ENCODE measurements at regions not wholly inside any gene's neighbourhood (a gene's known extent, or its start where the extent isn't known, plus 50 kb on each side); places are given as distances from the start of the nearest gene placed in this dataset.
"Not testable (repeated sequence)": the region's sequence is repeated elsewhere in the genome, so short reads cannot be mapped to it uniquely, and the experiment has no call there.

DNA sequence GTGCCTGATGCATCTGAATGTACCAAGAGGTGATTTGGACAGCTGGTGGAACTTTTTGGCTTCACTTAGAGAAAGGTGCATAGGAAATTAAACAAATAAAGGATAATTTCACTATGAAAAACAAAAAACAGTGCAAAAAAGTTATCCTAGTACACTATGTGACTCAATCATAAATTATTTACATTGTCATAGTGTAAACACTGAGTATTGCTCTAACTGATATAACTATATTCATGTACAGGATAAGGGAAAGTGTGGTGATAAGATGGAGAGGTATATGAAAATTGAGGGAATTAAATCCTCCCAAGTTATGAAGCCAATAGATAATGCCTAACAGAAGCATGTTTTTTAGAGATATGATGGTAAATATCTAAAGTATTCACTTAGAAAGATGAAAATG, 50.2 kb upstream of the CPNE4 start:
- no peak for DNase-seq (ENCODE audit: low spot score)

DNA sequence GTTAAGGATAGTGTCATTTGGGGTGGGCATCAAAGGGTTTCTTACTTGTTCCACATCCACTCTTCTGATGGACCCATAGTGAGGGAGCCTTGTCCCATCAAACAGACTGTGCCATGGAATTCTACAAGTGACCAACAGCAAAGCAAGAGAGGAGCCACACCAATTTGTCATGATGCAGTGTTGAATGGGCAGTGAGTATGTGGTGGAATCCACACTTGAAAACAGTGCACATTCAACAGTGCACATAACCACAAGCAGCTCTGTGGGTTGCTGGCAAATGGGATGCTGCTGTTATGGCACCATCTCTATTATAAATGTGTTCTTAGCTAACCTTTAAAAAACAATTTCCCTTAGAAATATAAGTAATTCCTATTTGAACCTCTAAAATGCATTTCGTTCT, 52.5 kb upstream of the CPNE4 start:
- no peak for DNase-seq (ENCODE audit: low spot score)

DNA sequence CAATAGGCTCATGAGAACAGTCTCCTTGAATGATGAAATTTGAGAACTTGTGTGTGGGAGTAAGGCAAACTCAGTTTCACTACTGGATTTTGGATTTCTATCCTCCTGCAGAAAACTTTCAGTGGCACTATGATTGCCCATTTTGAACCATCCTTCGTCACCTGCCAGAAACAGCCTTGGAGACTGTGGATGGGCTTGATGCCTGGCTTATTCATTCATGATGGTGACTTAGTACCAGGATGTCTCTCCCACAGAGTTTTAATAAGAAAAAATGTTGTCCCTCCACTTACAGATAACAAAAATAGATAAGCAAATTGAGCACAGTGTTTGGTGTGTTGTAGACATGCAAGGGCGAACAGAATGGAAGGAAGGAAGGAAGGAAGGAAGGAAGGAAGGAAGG, 53.5 kb upstream of the CPNE4 start:
- no peak for DNase-seq (ENCODE audit: low spot score)

DNA sequence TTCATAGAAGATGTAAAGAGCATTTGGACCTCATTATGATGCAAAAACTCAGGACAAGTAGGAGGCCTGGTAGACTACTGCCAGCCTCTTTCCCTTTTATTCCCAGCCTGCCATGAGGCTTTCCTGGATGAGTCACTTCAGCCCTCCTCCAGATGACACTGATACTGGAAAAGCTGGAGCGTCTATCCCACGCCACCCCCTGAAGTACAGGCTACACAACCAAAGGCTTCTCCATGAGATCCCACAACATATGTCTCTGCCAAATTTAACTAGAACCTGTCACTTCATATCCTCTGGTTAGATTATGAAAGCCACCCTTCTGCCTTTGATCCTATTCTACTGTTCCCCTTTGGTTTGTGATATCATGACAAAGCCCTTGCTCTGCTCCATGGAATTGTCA, 56.1 kb upstream of the CPNE4 start:
- DNase-seq (ENCODE audit: low spot score): no peak

DNA sequence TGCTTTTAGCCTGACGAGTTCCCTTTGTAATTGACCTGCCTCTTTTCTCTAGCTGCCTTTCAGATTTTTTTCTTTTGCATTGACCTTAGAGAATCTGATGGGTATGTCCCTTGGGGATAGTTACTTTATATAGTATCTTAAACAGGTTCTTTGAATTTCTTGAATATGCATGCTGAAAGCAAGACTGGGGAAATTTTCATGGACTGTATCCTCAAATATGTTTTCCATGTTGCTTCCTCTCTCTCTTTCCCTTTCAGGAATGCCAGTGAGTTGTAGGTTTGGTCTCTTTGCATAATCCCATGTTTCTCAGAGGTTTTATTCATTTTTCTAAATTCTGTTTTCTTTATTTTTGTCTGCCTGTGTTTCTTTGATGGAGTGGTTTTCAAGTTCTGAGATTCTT, 81.8 kb upstream of the CPNE4 start:
- DNase-seq (ENCODE audit: low spot score): no peak

DNA sequence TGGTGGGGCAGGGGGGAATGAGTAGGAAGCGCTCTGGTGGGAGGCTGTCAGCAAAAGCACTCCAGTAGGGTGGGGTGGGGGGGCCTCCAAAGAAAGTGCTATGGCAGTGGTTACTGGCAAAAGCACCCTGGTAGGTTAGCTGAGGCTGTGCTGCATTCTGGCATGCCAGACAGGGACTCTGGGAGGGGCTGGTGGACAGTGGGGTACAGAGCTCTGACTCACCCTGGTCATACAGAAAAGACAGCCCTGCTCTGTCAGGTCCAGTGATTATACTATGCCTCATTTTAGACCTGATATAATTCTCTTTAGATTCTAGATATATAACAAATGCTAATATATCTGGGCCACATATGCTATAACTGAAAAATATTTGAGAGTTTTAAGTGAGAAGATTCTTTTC, 82.8 kb upstream of the CPNE4 start:
- DNase-seq (ENCODE audit: low spot score): no peak

DNA sequence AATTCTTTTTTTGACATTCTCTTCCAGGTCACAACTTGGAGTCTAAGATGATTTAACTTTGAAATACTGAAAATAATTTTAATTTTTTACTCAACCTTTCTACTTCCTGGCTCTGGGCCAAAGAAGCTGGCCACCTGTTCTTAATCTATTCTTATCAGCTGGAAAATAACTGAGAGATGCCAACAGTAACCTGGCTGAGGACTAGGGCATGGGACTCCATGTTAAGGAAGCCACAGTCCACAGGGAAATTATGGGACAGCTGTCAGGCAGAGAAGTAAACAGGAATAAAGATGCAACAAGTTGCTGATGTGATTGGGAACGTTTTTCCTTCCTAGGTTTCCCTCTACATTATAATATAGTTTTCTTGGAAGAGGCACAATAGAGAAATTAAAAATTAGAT, 84.7 kb upstream of the CPNE4 start:
- no peak for DNase-seq (ENCODE audit: low spot score)

DNA sequence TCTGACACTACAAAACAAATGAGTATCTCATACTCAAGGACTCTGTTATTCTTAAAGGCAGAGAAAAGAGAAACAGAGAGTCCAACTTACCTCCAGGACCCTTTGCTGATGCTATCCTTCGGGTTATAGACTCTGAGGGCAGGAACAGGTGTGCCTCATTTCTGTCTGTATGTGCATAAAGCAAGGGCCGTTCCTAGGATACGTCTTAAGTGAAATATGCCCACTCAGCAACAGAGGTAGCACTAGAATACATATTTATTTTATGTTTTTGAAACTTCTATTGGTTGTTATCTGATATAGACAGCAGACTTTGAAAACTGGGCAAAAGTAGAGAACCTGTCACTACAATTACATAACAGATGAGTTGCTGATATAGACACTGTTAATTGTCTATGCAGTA, 89.3 kb upstream of the CPNE4 start:
- no peak for DNase-seq (ENCODE audit: low spot score)

DNA sequence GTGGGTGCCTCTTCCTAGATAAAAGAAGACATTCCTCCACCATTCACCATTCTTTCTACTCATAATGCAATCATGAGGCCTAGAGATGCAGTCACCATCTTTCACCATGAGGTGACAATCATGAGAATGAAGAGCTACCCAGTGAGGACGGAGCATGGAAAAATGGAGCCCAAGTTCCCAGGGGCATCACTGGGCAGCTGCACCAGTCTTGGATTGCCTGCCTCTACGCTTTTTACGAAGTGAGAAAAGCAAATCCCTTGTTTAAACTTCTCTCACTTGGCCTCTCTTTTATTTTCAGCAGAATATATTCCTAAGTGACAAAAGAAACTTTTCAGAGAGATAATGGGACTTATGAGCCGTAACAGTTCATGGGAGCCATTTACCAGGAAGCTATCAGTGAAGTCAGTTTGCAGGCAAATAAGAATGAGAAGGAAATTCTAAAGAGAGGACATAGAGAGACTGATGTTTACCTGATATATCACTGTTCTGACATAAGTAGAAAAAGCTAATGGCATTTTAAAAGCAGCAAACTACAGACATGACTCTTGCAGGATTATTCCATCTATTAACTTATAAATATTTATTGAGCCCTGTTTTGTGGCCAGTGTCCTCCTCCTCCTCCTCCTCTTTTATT, 90.0 kb upstream of the CPNE4 start:
- DNase-seq (ENCODE audit: low spot score): no peak

DNA sequence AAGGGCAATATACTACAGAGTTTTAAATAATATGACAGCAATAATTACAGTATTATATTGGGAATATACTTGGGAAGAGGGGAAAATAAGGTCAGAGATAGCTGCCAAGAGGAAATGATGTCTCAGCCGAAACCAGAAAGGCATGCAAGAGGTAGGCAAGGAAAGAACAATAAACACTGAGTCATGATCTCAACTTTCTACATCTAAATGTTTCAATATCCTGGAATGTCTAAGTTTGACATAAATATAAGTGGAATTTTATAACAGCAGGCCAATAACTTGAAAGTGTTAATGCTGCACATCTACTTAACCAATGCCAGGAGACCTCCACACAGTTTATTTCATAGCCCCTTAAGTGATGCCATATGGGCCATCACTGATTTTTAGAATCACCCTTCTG, 99.8 kb upstream of the CPNE4 start:
- no peak for DNase-seq (ENCODE audit: low spot score)

DNA sequence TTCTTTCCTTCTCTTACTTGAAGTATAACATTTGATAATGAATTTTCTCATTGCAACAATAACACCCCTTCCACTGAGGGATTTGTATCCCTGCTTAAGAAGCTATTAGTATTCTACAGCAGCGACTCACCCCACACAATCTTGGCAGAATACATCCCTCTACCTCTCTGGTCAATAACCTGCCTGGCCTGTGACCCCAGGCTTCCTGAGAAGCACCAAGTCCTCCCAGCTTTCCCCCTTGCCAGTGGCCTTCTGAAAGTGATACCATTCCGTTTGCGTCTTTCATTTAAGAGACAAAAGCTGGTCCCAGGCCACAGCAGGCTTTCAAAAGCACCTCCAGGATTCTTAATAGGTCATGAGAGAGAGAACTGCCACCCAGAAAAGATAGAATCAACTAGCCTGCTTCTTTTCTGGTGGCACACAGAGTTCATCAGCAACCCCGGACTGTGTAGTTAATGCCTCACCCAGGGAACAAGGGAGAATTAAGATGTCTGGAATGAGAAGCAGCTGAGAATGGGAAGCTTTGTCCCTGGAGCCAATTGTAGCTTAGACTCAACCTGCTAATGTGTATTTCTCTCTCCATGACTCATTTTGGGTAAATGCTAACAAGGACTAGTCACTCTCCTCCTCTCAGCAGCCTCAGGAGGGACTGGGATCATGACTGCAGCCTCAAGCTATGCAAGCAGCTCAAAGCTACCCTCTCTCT, 101.0 kb upstream of the CPNE4 start:
- no peak for DNase-seq (ENCODE audit: low spot score)

DNA sequence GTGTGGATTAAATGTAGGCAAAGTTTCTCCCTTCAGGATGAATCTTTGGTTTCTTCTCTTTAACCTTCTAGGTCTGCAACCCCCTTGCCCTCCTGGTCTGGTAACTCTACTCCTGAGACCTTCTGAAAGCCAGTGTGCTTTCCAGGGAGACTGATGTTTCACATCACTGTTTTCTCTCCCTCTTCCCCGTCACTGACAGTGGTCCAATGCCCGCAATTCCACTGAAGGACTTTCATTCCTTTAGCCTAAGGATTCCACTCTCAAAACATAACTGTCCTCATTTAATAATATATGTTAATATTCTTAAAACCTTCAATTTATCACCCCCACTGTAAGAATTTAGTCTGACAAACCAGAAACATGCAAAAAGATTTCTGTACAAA, 101.5 kb upstream of the CPNE4 start:
- no peak for DNase-seq (ENCODE audit: low spot score)

DNA sequence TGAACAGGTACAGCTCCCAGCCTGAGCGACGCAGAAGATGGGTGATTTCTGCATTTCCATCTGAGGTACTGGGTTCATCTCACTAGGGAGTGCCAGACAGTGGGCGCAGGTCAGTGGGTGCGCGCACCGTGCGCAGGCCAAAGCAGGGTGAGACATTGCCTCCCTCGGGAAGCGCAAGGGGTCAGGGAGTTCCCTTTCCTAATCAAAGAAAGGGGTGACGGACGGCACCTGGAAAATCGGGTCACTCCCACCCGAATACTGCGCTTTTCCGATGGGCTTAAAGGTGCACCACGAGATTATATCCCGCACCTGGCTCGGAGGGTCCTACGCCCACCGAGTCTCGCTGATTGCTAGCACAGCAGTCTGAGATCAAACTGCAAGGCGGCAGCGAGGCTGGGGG, 102.1 kb upstream of the CPNE4 start:
- DNase-seq (ENCODE audit: low spot score): not testable (repeated sequence)

DNA sequence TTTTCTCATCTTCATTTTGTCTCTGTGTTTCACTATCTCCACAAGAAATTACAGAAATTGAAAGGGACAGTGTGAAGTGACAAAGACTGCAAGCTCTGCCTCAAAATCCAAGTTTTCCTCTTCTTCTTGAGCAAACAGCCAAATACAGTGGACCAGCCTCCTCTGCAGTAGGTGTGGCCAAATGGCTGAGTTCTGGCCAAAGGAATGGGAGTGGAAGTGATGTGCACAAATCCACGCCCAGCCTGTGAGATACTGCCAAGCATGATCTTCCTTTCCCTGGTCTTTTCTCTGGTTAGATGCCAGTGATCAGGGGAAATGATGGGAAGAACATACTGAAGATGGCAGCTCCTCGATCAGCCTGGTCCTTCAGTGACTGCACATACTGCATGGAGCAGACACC, 111.0 kb upstream of the CPNE4 start:
- no peak for DNase-seq (ENCODE audit: low spot score)

DNA sequence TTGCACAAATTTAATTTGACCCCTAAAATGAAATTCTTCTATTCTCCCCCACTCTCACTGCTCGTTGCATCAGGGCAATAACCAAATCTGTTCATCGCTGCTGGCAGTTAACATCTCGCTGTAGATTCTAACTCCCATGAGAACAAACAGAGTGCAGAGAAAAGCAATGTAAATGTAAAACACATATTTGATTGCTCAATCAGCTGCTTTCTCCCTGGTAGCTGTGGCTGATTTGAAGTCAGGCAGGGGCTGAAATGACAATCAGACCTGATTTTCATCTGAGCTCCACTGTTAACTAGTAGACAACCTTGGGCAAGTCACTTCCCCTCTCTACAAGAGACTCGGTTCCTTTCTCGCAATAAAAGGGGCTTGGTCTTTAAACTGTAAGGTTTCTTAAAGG, 119.8 kb upstream of the CPNE4 start:
- DNase-seq (ENCODE audit: low spot score): no peak

DNA sequence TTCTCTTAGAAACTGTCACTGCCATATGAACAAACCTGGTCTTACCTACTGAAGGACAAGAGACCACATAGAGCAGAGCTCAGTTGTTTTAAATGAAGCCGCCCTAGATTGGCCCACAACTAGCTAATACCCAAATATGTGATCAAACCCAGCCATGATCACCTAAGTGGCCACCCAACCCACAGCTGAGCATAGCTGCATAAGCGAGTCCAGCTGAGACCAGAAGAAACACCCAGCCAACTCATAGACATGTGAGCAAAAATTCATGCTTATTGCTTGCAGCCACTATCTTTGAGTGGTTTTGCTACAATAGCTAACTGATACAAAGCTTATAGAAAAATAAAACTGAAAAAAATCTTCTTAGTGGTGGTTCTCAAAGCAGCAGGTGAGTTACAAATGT, 124.3 kb upstream of the CPNE4 start:
- no peak for DNase-seq (ENCODE audit: low spot score)

DNA sequence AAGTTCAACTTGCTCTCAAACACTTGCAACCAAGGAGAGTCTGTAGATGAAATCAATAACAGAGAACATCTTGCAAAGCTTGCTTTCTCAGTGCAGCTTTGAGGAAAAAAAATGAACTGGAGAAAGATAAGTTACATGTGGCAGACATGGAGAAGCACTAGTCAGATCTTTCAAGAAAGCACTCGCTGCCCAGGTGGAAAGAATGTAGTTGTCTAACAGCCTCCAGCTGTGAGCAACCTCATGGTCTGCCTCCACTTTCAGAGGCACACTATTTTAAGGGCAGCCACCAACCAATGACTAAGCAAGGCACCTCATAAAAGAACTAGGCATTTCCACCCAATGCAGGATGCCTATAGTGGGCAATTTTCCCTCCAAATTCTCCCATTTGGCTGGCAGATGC, 125.4 kb upstream of the CPNE4 start:
- no peak for DNase-seq (ENCODE audit: low spot score)

DNA sequence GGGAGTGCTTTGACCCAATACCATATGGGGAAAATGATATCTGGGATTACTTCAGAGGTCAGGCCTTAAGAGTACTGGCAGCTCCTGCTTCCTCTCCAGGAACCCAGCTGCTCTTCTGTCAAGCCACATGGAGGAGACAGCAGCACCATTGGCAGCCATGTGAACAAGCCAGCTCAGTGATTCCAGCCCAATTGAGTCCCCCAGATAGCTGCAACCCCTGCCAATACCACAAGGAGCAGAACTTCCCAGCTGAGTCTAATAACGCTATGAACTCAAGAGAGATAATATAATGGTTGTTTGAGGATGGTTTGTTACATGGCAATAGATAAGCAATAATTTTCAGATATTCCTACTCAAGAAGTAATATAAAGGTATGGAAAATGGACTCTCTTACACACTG, 126.8 kb upstream of the CPNE4 start:
- DNase-seq (ENCODE audit: low spot score): peak; percentile 4

DNA sequence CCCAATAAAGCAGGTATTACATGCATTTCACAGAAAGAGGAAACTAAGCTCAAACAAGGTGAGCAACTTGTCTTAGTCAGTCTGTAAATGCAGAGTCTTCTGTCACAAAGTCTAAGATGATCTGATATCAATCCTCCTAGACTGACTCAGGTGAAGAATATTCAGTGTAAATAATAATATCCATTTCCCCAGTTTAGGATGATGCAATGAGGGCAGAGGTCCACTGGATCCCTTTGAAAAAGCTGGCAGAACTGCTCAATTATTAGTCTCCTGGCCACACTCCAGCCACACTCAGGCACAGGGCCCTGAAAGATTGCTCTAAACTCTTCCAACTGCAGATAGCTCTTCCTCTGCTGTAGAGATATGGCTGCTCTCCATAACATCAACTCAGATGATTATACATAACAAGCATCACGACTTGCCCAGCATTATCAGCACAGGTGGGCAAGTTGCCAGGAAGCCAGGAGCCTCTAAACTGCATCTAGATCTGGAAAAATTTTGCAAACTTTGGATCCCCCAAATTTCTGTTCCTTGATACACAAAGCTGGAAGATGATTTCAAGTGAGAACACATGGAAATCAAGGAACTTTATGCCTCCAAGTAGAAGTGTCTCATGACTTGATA, 129.8 kb upstream of the CPNE4 start:
- no peak for DNase-seq (ENCODE audit: low spot score)

DNA sequence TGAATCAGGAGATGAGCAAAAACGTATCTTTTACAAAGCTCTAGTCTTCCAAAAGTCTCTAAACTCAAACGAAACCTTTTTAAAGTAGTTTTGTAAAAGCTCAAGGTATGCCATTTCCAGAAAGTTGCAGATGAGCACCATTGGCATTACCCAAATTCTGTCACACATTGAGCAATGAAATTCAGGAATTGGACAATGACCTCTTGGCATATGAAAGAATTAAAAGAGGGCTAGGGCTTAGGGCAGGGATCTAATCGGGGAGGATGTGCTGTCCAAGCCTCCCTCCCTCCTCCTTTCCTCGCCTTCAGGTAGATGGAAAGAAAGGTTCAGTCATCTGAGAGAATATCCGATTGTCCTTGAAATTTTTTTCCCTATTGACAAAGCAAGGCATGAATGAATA, 133.1 kb upstream of the CPNE4 start:
- DNase-seq (ENCODE audit: low spot score): no peak

DNA sequence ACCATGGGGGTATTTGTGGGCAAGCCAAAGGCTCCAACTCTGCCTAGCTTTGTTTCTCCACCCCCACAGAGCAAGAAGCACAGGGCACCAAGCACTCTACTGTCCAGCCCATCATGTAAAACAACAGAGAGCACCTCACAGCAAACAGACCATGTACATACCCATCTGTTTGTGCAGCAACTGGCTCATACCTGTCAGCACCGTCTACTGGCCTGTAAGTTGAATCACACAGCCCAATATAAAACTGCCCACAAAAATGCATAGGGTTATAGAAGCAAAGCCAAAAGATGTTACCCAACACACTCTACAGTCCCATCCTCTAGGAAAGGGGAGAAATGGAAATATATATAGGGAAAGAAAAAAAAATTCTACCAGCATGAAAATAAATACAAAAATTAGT, 139.7 kb upstream of the CPNE4 start:
- DNase-seq (ENCODE audit: low spot score): no peak

DNA sequence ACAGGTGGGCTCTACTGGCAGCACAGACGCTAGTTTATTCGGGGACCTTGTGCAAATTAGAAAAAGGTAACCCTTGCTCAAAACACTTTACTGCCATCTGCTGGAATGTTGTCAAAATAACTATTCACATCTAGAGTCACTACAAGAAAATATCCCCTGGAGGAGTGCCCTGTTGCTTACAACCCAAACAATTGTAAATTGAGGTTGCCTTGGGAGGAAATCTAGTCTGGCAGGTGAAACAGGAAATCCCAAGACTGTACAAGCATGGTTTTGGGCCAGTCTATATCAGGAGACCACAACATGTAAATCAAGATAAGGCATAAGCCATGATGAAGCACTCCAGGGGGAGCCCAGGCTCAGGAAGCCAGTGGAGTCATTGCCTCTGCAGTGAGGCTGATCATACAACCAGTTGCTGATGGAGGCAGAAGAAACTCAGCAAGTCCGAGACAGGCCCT, 136.8 kb upstream of the ACP3 start:
- DNase-seq (ENCODE audit: low spot score): peak; percentile 56

DNA sequence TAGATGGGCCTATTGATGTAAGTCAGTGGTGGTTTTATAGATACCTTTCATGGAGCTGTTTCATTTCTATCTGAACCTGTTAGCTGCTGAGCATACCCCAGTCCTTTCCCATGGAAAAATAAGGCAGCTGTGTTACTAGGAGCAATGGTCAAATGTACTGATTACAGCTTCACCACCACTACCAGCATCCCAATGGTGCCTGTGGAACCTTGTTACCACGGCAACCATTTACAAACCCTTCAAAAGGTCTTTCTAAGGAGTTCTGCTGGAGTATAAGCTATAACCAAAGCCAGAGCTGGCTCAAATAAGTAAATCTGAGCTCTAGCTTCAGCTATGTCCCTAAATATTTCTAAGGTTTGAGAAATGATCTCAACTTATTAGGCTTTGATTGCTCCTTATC, 133.4 kb upstream of the ACP3 start:
- no peak for DNase-seq (ENCODE audit: low spot score)

DNA sequence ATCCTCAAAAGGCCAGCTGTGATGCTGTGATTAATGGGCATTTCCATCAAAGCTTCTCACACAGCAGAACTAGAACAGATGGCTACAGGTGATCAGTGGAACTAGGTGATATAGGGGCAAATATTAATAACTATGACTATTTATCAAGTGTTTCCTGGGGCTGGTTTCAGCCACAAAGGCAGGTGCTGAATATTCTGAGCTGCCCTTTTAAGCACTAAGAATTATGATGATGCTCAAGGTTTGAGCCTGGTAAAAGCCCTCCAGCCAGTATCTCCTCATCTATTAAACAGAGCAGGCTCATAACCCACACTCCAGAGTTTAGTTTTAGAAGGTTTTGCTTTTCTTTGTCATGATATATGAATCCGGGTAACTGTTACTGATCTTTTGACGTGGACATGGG, 129.5 kb upstream of the ACP3 start:
- no peak for DNase-seq (ENCODE audit: low spot score)
